Tibial nerve (tissue), 4 donors: ENCODE measurements at regions not wholly inside any gene's neighbourhood (a gene's known extent, or its start where the extent isn't known, plus 50 kb on each side); places are given as distances from the start of the nearest gene placed in this dataset.
A peak's percentile ranks its signal among the peaks of the same experiment; 100 is the strongest.
"Not testable (repeated sequence)": the region's sequence is repeated elsewhere in the genome, so short reads cannot be mapped to it uniquely, and the experiment has no call there.

ENCODE experiments used
- DNase-seq, 2 donors: peaks; one replicate each; pipeline ENCODE4 v3.0.0-alpha.2; 2019; ENCODE audit warnings: low spot score in 2 of 2
- H3K27ac ChIP-seq, 4 donors: fragments of 200-600 bp; sonication (generic) in 3 of 4; one replicate each; pipeline ENCODE4 v1.5.1; 2017 to 2019; ENCODE audit warnings: mild to moderate bottlenecking in 1 of 4
- H3K27me3 ChIP-seq, 2 donors: fragments of 200-600 bp; sonication (generic) in 1 of 2; one replicate each; pipeline versions ENCODE4 v1.5.1 to v1.6.0; 2017 to 2019
- H3K36me3 ChIP-seq, 3 donors: fragments of 200-600 bp; sonication (generic); one replicate each; pipeline ENCODE4 v1.5.1; 2018 to 2019
- H3K4me1 ChIP-seq, 4 donors: fragments of 200-600 bp; sonication (generic) in 3 of 4; one replicate each; pipeline ENCODE4 v1.5.1; 2017 to 2019
- H3K4me3 ChIP-seq, 4 donors: fragments of 200-600 bp; sonication (generic) in 3 of 4; one replicate each; pipeline ENCODE4 v1.5.1; 2017 to 2019; ENCODE audit warnings: mild to moderate bottlenecking in 1 of 4, moderate library complexity in 1 of 4
- H3K9me3 ChIP-seq, 4 donors: fragments of 200-600 bp; sonication (generic) in 3 of 4; one replicate each; pipeline ENCODE4 v1.5.1; 2017 to 2019
- EP300 ChIP-seq, 2 donors: sonication (generic); formaldehyde crosslinking; IDR thresholded peaks; one replicate each; pipeline ENCODE4 v1.6.1; 2017; ENCODE audit warnings: antibody characterized with exemption in 2 of 2, mild to moderate bottlenecking in 1 of 2
- POLR2A ChIP-seq, 2 donors: fragments of 450-650 bp; IDR thresholded peaks; one replicate each; pipeline ENCODE4 v1.6.1; 2017; ENCODE audit warnings: antibody characterized with exemption in 2 of 2, mild to moderate bottlenecking in 2 of 2, moderate library complexity in 2 of 2
- WGBS, 2 donors: methylation state at CpG; one replicate each; pipeline ENCODE4 v1.1.5; 2018; 5-methylcytosine and 5-hydroxymethylcytosine counted together
- TF ChIP-seq, protein P1 (sequence below), 5 experiments: fragments of 200-600 bp in 3 of 5; fragments of 450-650 bp in 2 of 5; sonication (generic) in 3 of 5; IDR thresholded peaks; one replicate each; pipeline ENCODE4 v1.5.1; 2016 to 2019; ENCODE audit warnings: antibody characterized with exemption in 5 of 5, mild to moderate bottlenecking in 3 of 5, moderate library complexity in 2 of 5

DNA sequence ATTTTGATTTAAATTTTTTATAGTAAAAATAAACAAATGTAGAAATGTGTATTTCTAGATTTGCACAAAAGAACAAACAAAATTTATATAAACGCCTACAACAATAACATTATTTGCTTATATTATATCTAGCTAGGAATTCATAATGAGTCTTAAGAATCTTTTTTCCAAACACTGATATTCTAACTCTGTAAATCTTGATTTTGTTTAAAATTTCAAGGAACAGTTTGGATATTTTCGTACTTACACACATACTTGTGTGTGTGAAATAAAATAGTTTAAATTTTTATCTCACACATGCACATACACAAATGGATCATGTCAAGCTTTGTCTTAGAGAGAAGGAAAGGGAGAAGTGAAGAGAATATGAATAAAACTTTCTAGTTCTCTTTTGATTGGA is 868.1 kb downstream of the LTN1 start:
- 82 to 86% methylated on average over 2 of the region's 2 CpGs for WGBS, 2 donors
- no peaks in the 10 kb centered on the region for H3K9me3 ChIP-seq
- peaks cover 0 to 9% (median 0%) of the 10 kb centered on the region in 4 donors for H3K4me1 ChIP-seq
- no peak overlapping the region for H3K4me3 ChIP-seq
- H3K27ac ChIP-seq, result no peak overlapping the region
- no peaks in the 10 kb centered on the region for H3K27me3 ChIP-seq
- H3K36me3 ChIP-seq, result no peaks in the 10 kb centered on the region
- no peak for DNase-seq
- TF ChIP-seq, protein P1, sequence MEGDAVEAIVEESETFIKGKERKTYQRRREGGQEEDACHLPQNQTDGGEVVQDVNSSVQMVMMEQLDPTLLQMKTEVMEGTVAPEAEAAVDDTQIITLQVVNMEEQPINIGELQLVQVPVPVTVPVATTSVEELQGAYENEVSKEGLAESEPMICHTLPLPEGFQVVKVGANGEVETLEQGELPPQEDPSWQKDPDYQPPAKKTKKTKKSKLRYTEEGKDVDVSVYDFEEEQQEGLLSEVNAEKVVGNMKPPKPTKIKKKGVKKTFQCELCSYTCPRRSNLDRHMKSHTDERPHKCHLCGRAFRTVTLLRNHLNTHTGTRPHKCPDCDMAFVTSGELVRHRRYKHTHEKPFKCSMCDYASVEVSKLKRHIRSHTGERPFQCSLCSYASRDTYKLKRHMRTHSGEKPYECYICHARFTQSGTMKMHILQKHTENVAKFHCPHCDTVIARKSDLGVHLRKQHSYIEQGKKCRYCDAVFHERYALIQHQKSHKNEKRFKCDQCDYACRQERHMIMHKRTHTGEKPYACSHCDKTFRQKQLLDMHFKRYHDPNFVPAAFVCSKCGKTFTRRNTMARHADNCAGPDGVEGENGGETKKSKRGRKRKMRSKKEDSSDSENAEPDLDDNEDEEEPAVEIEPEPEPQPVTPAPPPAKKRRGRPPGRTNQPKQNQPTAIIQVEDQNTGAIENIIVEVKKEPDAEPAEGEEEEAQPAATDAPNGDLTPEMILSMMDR (IDR thresholded peaks at IDR 0.05), result no peak
- no peak for TF ChIP-seq POLR2A (IDR thresholded peaks at IDR 0.05)
- TF ChIP-seq EP300 (IDR thresholded peaks at IDR 0.05), result no peak

DNA sequence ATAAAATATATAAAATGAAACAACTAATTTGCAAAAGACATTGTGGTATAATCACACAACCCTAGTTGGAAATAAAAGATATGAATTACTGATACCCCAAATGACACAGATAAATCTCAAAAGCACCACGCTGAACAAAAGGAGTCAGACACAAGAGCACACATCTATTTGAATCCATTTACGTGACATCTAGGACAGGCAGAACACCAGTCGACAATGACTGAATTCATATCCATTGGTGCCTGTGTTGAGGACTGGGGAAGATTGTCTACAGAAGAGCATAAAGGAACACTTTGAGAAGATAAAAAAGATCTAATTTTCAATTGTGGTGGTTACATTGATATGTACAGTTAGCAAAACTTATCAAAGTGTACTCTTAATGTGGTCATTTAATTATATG is 874.1 kb downstream of the LTN1 start:
- Histone ChIP-seq H3K27ac (no peak overlapping the region), H3K4me1 (no peaks in the 10 kb centered on the region), H3K36me3 (no peaks in the 10 kb centered on the region), H3K27me3 (no peaks in the 10 kb centered on the region), H3K4me3 (no peak overlapping the region), H3K9me3 (no peaks in the 10 kb centered on the region)
- no peak for DNase-seq
- 51 to 68% methylated on average over 3 of the region's 3 CpGs for WGBS, 2 donors
- TF ChIP-seq, protein P1 (IDR thresholded peaks at IDR 0.05), result no peak
- no peak for TF ChIP-seq POLR2A (IDR thresholded peaks at IDR 0.05)
- TF ChIP-seq EP300 (IDR thresholded peaks at IDR 0.05), result no peak

DNA sequence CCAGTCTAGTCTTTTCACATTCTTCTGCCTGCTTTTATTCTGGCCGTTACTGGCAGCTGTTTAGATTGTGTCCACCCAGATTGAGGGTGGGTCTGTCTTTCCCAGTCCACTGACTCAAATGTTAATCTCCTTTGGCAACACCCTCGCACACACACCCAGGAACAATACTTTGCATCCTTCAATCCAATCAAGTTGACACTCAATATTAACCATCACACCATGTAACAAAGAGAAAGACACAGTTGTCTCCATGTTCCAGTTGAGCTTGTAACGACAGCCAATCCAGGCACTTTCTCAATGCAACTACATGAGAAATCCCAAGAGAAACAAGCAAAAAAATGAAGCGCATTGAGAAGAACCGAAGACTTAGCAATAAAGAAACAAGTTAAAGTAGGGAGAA is 877.7 kb downstream of the LTN1 start:
- 90 to 95% methylated on average over 5 of the region's 5 CpGs for WGBS, 2 donors
- H3K36me3 ChIP-seq, H3K27ac ChIP-seq, H3K9me3 ChIP-seq, DNase-seq, H3K4me1 ChIP-seq, H3K4me3 ChIP-seq, H3K27me3 ChIP-seq: not testable (repeated sequence)

DNA sequence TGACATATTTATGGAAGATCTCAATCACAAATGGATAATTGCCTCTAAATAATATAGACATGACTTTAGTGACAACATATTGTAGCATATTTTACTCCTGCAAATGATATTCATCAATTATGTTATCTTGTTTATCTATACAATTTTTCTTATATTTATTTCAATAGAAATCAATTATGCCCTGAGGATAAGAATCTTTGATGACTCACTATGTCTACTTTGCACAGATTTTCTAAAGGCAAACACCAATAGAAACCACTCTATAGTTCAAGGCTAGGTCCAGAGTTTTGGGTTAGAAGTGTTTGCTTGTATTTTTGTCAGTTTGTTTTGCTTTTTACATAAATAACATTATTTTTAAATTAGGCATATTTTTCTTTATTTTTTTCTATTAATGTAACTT is 879.0 kb downstream of the LTN1 start:
- no peak for TF ChIP-seq POLR2A (IDR thresholded peaks at IDR 0.05)
- TF ChIP-seq EP300 (IDR thresholded peaks at IDR 0.05), result no peak
- TF ChIP-seq, protein P1 (IDR thresholded peaks at IDR 0.05), result no peak
- Histone ChIP-seq H3K27me3 (no peaks in the 10 kb centered on the region), H3K4me1 (no peaks in the 10 kb centered on the region), H3K4me3 (no peak overlapping the region), H3K9me3 (peaks cover 0 to 5% (median 0%) of the 10 kb centered on the region in 4 donors), H3K27ac (no peak overlapping the region), H3K36me3 (no peaks in the 10 kb centered on the region)
- no peak for DNase-seq

DNA sequence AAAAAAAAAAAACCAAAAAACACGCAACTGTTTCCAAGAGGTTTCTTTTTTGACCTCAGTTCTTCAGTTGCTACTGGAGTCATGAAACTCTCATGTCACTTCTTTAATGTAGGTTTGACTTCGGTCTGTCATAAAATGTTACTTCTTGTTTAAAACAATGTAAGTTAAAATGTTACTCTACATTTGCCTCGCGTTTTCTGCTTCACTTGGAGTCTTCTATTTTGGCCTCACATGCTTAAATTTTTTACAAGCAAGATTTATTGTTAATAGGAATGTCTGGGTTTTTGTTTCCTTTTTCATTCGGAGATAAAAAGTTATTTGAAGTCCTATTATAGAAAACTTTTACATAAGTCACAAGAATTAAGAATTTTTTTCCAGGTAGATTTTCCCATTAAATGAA is 880.2 kb downstream of the LTN1 start:
- no peaks in the 10 kb centered on the region for H3K27me3 ChIP-seq
- no peak for DNase-seq
- peaks cover 0 to 5% (median 0%) of the 10 kb centered on the region in 4 donors for H3K9me3 ChIP-seq
- no peaks in the 10 kb centered on the region for H3K36me3 ChIP-seq
- H3K4me1 ChIP-seq, result no peaks in the 10 kb centered on the region
- WGBS, 2 donors, result 73 to 79% methylated on average over 5 of the region's 5 CpGs
- no peak overlapping the region for H3K4me3 ChIP-seq
- no peak overlapping the region for H3K27ac ChIP-seq
- TF ChIP-seq, protein P1 (IDR thresholded peaks at IDR 0.05), result no peak
- TF ChIP-seq POLR2A (IDR thresholded peaks at IDR 0.05), result no peak
- no peak for TF ChIP-seq EP300 (IDR thresholded peaks at IDR 0.05)

DNA sequence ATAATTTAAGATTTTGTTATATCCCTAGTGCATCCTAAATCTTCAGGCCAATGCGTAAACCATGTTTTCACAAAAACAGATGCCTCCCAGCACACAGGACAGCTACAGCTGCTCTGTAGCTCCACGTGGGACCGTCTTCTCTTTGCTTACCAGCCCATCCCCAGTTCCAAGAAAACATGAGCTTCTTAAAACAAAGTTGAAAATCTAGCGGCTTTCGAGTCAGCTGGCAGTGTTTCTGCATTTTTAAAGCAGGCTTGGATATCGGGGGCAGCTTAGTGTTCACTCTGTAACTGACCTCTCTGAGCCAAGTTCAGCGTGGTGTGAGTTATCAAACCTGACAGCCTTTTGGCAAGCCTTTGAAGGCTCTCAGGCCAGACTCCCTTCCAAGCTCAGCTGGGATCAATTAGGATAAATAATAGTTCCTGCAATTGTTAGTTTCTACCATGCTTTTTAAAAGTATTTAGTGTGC is 881.5 kb downstream of the LTN1 start:
- Histone ChIP-seq H3K36me3 (no peaks in the 10 kb centered on the region), H3K27me3 (no peaks in the 10 kb centered on the region), H3K27ac (peak overlapping the region in 1 of 4 donors; percentile 2), H3K9me3 (peaks cover 0 to 5% (median 0%) of the 10 kb centered on the region in 4 donors), H3K4me1 (no peaks in the 10 kb centered on the region), H3K4me3 (peak overlapping the region in 3 of 4 donors; percentile 2 to 5 (median 3))
- WGBS, 2 donors, result 33 to 43% methylated on average over 7 of the region's 7 CpGs
- peak in 1 of 2 donors; percentile 29 for DNase-seq
- TF ChIP-seq EP300 (IDR thresholded peaks at IDR 0.05) (peak in 1 of 2 donors; percentile 27), POLR2A (IDR thresholded peaks at IDR 0.05) (no peak)
- TF ChIP-seq, protein P1 (IDR thresholded peaks at IDR 0.05), result no peak
